ENCODE measurements at regions not wholly inside any gene's neighbourhood (a gene's known extent, or its start where the extent isn't known, plus 50 kb on each side); places are given as distances from the start of the nearest gene placed in this dataset.

GRCh38 chr13:69618393-69618792 lies 489.2 kb upstream of the ATXN8OS start:
- TF ChIP-seq RAD21 (IDR thresholded peaks at IDR 0.05; ENCODE audit: low read depth) (no peak), NFIC (IDR thresholded peaks at IDR 0.05) (no peak), EP300 (IDR thresholded peaks at IDR 0.05; ENCODE audit: borderline replicate concordance) (no peak), FOXM1 (IDR thresholded peaks at IDR 0.05; ENCODE audit: borderline replicate concordance, low read depth) (no peak), EGR1 (IDR thresholded peaks at IDR 0.05) (no peak), MAX (IDR thresholded peaks at IDR 0.05) (no peak), CREB1 (IDR thresholded peaks at IDR 0.05; ENCODE audit: low read depth) (no peak), USF1 (IDR thresholded peaks at IDR 0.05) (no peak), TCF12 (IDR thresholded peaks at IDR 0.05; ENCODE audit: low read depth) (no peak), ZBTB7A (IDR thresholded peaks at IDR 0.05; ENCODE audit: low read depth) (no peak), TEAD4 (IDR thresholded peaks at IDR 0.05) (no peak), CEBPB (IDR thresholded peaks at IDR 0.05) (no peak), YY1 (IDR thresholded peaks at IDR 0.05; ENCODE audit: low read depth) (no peak), REST (IDR thresholded peaks at IDR 0.05; ENCODE audit: low read depth) (no peak), TAF1 (IDR thresholded peaks at IDR 0.05; ENCODE audit: low read depth) (no peak)

GRCh38 chr13:69617587-69617986 lies 490.0 kb upstream of the ATXN8OS start:
- TF ChIP-seq YY1 (IDR thresholded peaks at IDR 0.05; ENCODE audit: low read depth) (no peak), EGR1 (IDR thresholded peaks at IDR 0.05) (no peak), USF1 (IDR thresholded peaks at IDR 0.05) (no peak), CEBPB (IDR thresholded peaks at IDR 0.05) (no peak), REST (IDR thresholded peaks at IDR 0.05; ENCODE audit: low read depth) (no peak)

- TF ChIP-seq CEBPB (IDR thresholded peaks at IDR 0.05): no peak
- no peak for TF ChIP-seq CREB1 (IDR thresholded peaks at IDR 0.05; ENCODE audit: low read depth)
- no peak for TF ChIP-seq EP300 (IDR thresholded peaks at IDR 0.05; ENCODE audit: borderline replicate concordance)
- no peak for TF ChIP-seq NFIC (IDR thresholded peaks at IDR 0.05)
- no peak for TF ChIP-seq TAF1 (IDR thresholded peaks at IDR 0.05; ENCODE audit: low read depth)
- TF ChIP-seq RAD21 (IDR thresholded peaks at IDR 0.05; ENCODE audit: low read depth): no peak
These were observed 491.2 kb upstream of the ATXN8OS start for GRCh38 chr13:69616396-69616795.

GRCh38 chr13:69604698-69605097 lies 502.9 kb upstream of the ATXN8OS start:
- TF ChIP-seq TCF12 (IDR thresholded peaks at IDR 0.05; ENCODE audit: low read depth) (no peak), MAX (IDR thresholded peaks at IDR 0.05) (no peak), ZBTB7A (IDR thresholded peaks at IDR 0.05; ENCODE audit: low read depth) (no peak), REST (IDR thresholded peaks at IDR 0.05; ENCODE audit: low read depth) (no peak), TAF1 (IDR thresholded peaks at IDR 0.05; ENCODE audit: low read depth) (no peak), RAD21 (IDR thresholded peaks at IDR 0.05; ENCODE audit: low read depth) (no peak), CEBPB (IDR thresholded peaks at IDR 0.05) (no peak), FOXM1 (IDR thresholded peaks at IDR 0.05; ENCODE audit: borderline replicate concordance, low read depth) (no peak), TEAD4 (IDR thresholded peaks at IDR 0.05) (no peak), YY1 (IDR thresholded peaks at IDR 0.05; ENCODE audit: low read depth) (no peak), EGR1 (IDR thresholded peaks at IDR 0.05) (no peak), EP300 (IDR thresholded peaks at IDR 0.05; ENCODE audit: borderline replicate concordance) (no peak), USF1 (IDR thresholded peaks at IDR 0.05) (no peak), CREB1 (IDR thresholded peaks at IDR 0.05; ENCODE audit: low read depth) (no peak), NFIC (IDR thresholded peaks at IDR 0.05) (no peak)
